ENCODE measurements at regions not wholly inside any gene's neighbourhood (a gene's known extent, or its start where the extent isn't known, plus 50 kb on each side); places are given as distances from the start of the nearest gene placed in this dataset.

GRCh38 chr7:83799333-83799732 lies 150.4 kb upstream of the SEMA3E start (continued):
- TF ChIP-seq ZNF333 (CRISPR knock-in tag; IDR thresholded peaks at IDR 0.05; ENCODE audit: borderline replicate concordance) (no peak), IKZF5 (CRISPR knock-in tag; IDR thresholded peaks at IDR 0.05) (no peak), ZBTB46 (CRISPR knock-in tag; IDR thresholded peaks at IDR 0.05; ENCODE audit: borderline replicate concordance) (no peak), GFI1 (CRISPR knock-in tag; IDR thresholded peaks at IDR 0.05; ENCODE audit: borderline replicate concordance) (no peak), ZNF646 (CRISPR knock-in tag; IDR thresholded peaks at IDR 0.05) (no peak), CERS6 (CRISPR knock-in tag; IDR thresholded peaks at IDR 0.05) (no peak)

Data from HepG2 (cell line).